Globus pallidus (tissue), 1 donor: ENCODE measurements at regions not wholly inside any gene's neighbourhood (a gene's known extent, or its start where the extent isn't known, plus 50 kb on each side); places are given as distances from the start of the nearest gene placed in this dataset.

ENCODE experiments used
- DNase-seq: peaks from one replicate; pipeline ENCODE4 v3.0.0-alpha.2; 2015; ENCODE audit warnings: low spot score

GRCh38 chr10:4109469-4109868 is 324.5 kb upstream of the KLF6 start:
- DNase-seq = no peak

DNA sequence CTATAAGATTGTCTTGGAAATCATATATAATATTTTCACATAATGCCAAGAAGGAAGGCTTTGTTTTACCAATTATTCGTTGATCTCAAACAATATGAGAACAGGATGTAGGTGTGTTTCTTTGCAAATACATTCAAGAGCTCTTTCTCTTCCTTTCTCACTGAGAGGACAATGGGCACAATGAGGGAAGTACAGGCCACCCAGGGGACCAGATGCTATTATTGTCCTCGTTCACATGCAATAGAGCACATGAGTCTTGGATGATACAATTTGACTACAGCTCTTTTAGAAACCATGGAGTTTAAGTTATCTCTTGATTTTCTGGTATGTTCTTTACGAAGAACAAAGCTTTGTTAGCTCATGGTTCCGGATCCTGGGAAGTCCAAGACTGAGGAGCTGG is 323.7 kb upstream of the KLF6 start:
- no peak for DNase-seq

GRCh38 chr10:4107285-4107851 is 322.4 kb upstream of the KLF6 start:
- no peak for DNase-seq

DNA sequence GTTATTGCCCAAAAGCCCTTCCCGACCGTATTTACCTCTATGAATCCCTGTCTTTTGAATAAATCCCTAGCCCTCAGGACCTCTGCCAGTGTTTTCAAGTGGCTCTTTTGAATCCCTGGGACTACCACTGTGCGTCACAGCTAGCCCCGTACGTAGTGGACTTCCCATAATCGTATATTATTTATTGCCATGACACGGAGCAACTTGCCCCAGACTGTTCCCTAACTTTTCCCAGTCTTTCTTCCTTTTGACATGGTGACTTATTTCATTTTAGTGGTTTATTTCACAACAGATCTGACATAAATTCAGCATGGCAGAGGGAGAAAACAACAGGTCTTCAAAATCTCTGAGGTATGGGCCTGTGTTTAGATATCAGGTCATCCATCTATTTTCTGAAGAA is 318.6 kb upstream of the KLF6 start:
- no peak for DNase-seq

DNA sequence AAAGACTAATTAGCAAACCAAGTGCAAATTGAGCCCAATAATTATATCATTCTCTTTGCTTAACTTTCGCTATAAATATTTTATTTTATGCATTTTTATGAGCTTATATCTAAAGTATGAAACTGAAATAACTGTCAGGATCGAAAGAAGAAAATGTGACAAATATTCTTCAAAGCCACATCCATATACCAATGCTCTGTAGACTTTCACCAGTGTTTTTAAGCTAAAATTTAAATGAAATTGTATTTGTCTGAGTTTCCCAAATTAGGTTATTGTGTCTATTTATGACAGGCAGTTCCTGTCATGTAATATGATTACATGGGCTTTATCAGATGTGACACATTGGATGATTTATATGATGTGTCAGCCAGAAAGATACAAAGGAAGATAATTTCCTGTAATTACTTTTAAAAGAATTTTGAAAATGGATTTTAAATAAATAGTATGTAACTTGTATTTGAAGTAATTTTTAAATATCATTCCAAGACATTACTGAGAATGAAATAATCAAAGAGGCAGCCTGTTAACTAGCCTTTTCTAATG is 317.9 kb upstream of the KLF6 start:
- DNase-seq = no peak

DNA sequence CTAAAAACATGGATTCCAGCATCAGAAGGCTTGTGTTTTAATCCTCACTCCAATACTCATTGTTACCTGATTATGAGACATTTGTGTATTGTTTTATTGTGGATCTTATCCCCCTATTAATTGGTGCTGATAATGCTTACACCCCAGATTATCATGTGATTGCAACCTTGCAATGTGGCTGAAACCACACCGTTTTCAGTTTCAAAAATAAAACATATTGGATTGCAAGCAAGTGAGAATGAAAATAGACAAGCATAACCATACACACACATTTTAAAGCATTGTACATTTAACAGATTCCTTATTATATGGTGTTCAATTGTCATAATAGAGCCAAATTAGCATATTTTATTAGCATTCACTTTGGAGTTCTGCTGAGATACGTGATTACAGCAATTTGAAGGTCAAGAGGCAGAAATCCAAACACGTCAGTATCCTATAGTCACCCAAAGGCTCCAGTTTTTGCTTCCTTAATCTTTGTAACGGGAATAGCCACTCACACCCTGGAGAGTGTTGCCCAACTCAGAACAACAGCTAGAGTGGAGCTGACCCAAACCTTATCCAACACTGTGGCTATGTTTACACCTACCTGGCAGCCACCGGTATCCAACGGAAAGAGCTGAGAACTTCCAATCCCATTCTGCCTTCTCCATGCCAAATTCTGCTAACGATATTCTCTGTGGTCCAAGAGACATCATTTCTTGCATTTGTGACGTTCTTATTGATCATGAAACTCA is 317.1 kb upstream of the KLF6 start:
- DNase-seq = no peak

- no peak for DNase-seq
Observed at GRCh38 chr10:4100380-4100779, 315.4 kb upstream of the KLF6 start.

- no peak for DNase-seq
Observed at GRCh38 chr10:4099202-4099601, 314.2 kb upstream of the KLF6 start.

DNA sequence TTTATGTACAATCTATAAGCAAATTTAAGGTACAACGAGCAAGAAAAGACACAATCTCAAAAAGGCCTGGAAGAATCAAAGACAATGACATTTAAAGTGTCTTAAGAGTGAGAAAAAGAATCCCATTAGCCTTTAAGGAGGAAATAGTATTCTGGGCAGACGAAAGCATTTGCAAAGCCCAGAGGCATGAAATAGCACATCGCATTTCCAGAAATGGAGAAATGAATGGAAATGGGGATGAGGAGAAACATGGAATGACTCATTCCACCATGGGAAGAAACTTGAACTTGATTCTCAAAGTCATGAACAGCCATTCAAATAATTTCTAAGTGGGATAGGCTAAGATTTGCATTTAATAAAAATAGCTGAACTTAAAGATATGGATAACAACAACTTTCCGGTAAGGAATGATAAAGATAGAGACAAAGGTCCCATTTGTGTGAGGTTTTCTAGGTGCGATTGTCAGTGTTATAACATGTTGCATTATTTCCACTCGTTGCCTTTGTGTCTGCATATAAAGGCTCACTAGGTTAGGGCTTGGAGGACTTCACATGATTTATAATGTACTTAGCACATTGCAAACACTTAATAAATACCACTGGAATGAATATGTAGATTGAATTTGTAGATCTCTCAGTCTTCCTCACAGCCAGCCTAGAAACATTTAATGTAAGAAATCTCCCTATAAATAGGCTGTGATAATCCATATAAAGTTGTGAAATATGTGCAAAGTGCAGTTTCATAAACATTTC is 310.3 kb upstream of the KLF6 start:
- DNase-seq = no peak

GRCh38 chr10:4094751-4095150 is 309.7 kb upstream of the KLF6 start:
- DNase-seq = no peak

- DNase-seq = no peak
Observed at GRCh38 chr10:4093438-4093837, 308.4 kb upstream of the KLF6 start.

- DNase-seq = no peak
Observed at GRCh38 chr10:4088354-4089066, 303.5 kb upstream of the KLF6 start.

- DNase-seq = no peak
Observed at GRCh38 chr10:4086131-4086898, 301.3 kb upstream of the KLF6 start.

DNA sequence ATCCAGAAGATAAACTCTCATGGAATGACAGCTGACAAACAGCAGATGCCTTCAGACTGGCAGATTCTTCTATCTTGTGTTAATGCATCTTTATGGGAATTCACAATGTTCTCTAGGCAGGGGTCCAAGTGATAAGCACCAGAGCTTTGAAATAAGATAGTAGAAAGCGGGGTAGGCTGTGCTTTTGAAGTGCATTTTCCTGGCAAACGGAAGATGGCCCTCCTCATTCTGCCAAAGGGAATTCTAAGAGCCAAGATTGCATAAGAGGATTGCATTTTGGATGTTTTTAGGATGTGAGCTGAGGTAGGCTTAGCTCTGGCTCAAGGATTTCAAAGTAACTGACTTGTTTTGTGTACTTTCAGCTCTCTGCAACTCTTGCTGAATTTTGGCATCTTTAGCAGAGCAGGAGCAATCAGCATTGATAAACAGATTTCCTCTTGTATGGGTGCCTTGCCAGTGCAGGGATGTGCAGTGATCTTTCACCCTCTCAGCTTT is 298.5 kb upstream of the KLF6 start:
- DNase-seq = no peak

DNA sequence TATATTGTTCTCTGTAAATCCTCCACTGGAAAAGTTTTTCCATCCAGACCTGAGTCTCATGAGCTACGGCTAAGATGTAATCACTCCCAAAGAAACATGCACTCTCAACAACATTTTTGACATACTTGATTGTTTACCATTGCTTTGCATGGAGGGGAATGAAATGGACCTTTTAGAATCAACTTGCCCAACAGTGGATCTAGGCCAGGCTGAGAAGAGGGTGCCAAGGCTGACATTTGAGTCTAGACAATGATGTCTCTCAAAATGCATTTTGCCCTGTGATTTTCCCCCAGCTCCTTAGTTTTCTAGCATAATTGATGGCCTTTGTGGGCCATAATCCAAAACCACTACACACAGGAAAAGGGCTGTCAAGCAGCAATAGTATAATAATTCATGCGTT is 297.9 kb upstream of the KLF6 start:
- no peak for DNase-seq

- DNase-seq = no peak
Observed at GRCh38 chr10:4081685-4082111, 296.7 kb upstream of the KLF6 start.

- DNase-seq = no peak
Observed at GRCh38 chr10:4080225-4080805, 295.3 kb upstream of the KLF6 start.

DNA sequence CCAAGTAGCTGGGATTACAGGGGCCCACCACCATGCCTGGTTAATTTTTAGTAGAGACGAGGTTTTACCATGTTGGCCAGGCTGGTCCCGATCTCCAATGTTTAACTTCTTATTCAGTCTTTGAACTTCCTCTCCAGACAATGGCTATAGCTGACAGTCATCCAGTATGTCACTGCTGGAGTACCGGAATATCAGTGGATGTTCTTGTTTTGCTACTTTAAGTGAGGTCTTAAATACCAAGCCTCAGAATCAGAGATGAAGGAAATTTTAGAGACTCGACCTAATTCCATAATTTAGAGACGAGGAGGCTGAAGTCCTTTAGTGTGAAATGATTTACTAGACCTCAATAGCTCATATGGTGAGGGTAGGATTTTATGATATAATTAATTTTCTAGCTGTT is 294.8 kb upstream of the KLF6 start:
- DNase-seq = no peak

GRCh38 chr10:4077804-4078203 is 292.8 kb upstream of the KLF6 start:
- no peak for DNase-seq

DNA sequence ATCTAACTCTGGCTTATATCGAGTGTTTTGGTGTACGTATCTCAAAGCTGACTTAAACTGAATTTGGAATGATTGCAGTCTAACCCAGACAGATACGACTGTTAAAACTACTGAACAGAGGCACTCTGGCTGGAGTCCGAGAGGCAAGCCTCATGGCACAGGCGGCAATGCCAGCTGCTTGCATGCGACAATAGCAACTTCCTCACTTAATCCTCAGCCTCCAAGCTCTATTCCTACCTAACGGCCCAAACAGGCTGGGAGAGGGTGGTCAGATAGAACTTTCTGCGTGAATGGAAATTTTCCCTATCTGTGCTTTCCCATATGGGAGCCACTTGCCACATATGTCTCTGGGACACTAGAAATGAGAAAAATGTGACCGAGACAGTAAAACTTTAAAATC is 292.0 kb upstream of the KLF6 start:
- no peak for DNase-seq

DNA sequence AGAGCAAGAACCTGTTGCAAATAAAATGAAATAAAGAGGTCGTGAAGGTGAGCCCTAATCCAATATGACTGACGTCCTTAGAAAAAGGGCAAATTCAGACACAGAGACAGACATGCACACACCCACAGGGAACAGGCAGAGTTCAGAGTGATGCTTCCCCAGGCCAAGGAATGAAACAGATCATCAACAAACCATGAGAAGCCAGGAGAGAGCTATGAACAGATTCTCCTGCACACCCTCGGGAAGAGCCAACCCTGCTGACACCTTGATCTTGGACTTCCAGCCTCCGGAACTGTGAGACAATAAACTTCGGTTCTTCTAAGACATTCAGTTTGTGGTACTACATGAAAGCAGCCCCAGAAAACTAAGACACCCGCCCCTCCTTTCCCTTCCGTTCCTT is 290.4 kb upstream of the KLF6 start:
- DNase-seq = no peak
